Transverse colon (tissue), 4 donors: ENCODE measurements at regions not wholly inside any gene's neighbourhood (a gene's known extent, or its start where the extent isn't known, plus 50 kb on each side); places are given as distances from the start of the nearest gene placed in this dataset.
"Not testable (repeated sequence)": the region's sequence is repeated elsewhere in the genome, so short reads cannot be mapped to it uniquely, and the experiment has no call there.

ENCODE experiments used
- DNase-seq: peaks from one replicate; pipeline ENCODE4 v3.0.0-alpha.2; 2019
- H3K27ac ChIP-seq, 4 donors: fragments of 200-600 bp; sonication (generic); 2 replicates each; pipeline ENCODE4 v1.5.1; 2016 to 2018; ENCODE audit warnings: inconsistent platforms in 4 of 4
- H3K27me3 ChIP-seq: fragments of 200-600 bp; sonication (generic); 2 replicates; pipeline ENCODE4 v1.5.1; 2017; ENCODE audit warnings: inconsistent platforms
- H3K36me3 ChIP-seq, 4 donors: fragments of 200-600 bp; sonication (generic); 2 replicates each; pipeline ENCODE4 v1.5.1; 2017 to 2019; ENCODE audit warnings: inconsistent platforms in 4 of 4
- H3K4me1 ChIP-seq, 4 donors: fragments of 200-600 bp; sonication (generic); 2 replicates each; pipeline ENCODE4 v1.5.1; 2017 to 2020; ENCODE audit warnings: inconsistent platforms in 4 of 4
- H3K4me3 ChIP-seq, 4 donors: fragments of 200-600 bp; sonication (generic); 1 replicate in 1 of 4; 2 replicates in 3 of 4; pipeline versions ENCODE4 v1.5.1 to v1.6.1; 2017 to 2019; ENCODE audit warnings: inconsistent platforms in 4 of 4
- H3K9me3 ChIP-seq, 2 donors: fragments of 200-600 bp; sonication (generic); 2 replicates each; pipeline ENCODE4 v1.5.1; 2017 to 2019; ENCODE audit warnings: inconsistent platforms in 2 of 2
- EP300 ChIP-seq: sonication (generic); formaldehyde crosslinking; IDR thresholded peaks from one replicate; pipeline ENCODE4 v1.6.1; 2017; ENCODE audit warnings: antibody characterized with exemption, low read depth
- POLR2A ChIP-seq: fragments of 450-650 bp; IDR thresholded peaks from one replicate; pipeline ENCODE4 v1.6.1; 2016; ENCODE audit warnings: antibody characterized with exemption, mild to moderate bottlenecking, moderate library complexity
- POLR2AphosphoS5 ChIP-seq, 3 donors: sonication (generic); formaldehyde crosslinking; IDR thresholded peaks; one replicate each; pipeline ENCODE4 v1.6.1; 2016; ENCODE audit warnings: antibody characterized with exemption in 3 of 3
- WGBS, 2 donors: methylation state at CpG; one replicate each; pipeline ENCODE4 v1.1.5; 2018; ENCODE audit warnings: low coverage in 1 of 2; 5-methylcytosine and 5-hydroxymethylcytosine counted together
- in situ Hi-C, 4 donors: fragments of 200-750 bp; cut with MboI; loops; one replicate each; pipeline versions ENCODE4 v1.15.0 to v1.15.1; 2017; ENCODE audit warnings: low sequenced_read_pairs in 3 of 4, low pct_ligation_motif_present in 1 of 4, low pct_unique_long_range_greater_than_20kb in 1 of 4
- intact Hi-C: fragments of 100-400 bp; cut with DNase I; formaldehyde crosslinking; loops from one replicate; pipeline ENCODE4 v1.15.1; 2023; ENCODE audit warnings: low total_unique reads
- TF ChIP-seq, protein P1 (sequence below), 5 experiments: fragments of 200-600 bp in 3 of 5; fragments of 450-650 bp in 2 of 5; sonication (generic) in 3 of 5; IDR thresholded peaks; 1 replicate in 2 of 5; 2 replicates in 3 of 5; pipeline ENCODE4 v1.5.1; 2016 to 2017; ENCODE audit warnings: antibody characterized with exemption in 5 of 5, inconsistent platforms in 3 of 5, mild to moderate bottlenecking in 2 of 5, moderate library complexity in 1 of 5

GRCh38 chr15:44859088-44859487 is 97.4 kb upstream of the TERB2 start:
- H3K4me3 ChIP-seq, H3K27ac ChIP-seq, H3K36me3 ChIP-seq, H3K9me3 ChIP-seq, DNase-seq, intact Hi-C loops, H3K27me3 ChIP-seq, H3K4me1 ChIP-seq: not testable (repeated sequence)
- in situ Hi-C loops = loop anchor here in 1 of 4 donors (25.0 kb wide), 1 partner anchor 178 kb away; no protein-coding TSS in a partner anchor
- 91% methylated on average over 2 of the region's 2 CpGs; no CpG with 5 or more reads in 1 of the 2 donors for WGBS, 2 donors

DNA sequence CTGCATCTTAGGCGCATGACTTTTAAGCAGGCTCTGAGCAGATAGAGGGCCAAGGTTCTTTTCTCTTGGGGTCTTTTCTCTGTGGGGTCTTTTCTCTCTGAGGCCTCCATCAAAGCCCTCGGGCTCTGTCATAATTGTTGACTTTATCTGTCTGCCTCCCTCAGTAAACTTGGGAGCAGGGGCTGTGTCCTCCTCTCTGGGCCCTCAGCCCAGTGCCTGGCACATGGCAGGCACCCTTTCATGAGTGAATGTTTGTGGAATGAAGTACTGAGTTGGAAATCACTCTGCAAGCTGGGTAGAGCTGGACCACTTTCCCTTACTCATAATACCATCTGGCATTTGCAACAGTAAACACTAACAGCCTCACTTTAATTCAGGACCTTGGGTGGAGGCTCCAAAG is 96.3 kb upstream of the TERB2 start:
- H3K9me3 ChIP-seq, DNase-seq, H3K4me3 ChIP-seq, H3K36me3 ChIP-seq, intact Hi-C loops, H3K4me1 ChIP-seq, H3K27me3 ChIP-seq, H3K27ac ChIP-seq: not testable (repeated sequence)
- in situ Hi-C loops = loop anchor here in 1 of 4 donors (25.0 kb wide), 1 partner anchor 177 kb away; no protein-coding TSS in a partner anchor
- WGBS, 2 donors = 83 to 88% methylated on average over 1 to 2 of the region's 2 CpGs

- intact Hi-C loops = no loop called here
- in situ Hi-C loops = loop anchor here in 1 of 4 donors (25.0 kb wide), 1 partner anchor 176 kb away; no protein-coding TSS in a partner anchor
Observed at GRCh38 chr15:44861439-44861910, 95.0 kb upstream of the TERB2 start.

GRCh38 chr15:44861917-44862316 is 94.6 kb upstream of the TERB2 start:
- peaks cover 0 to 3% of the 10 kb centered on the region in 2 donors for H3K9me3 ChIP-seq
- TF ChIP-seq POLR2A (no peak), POLR2AphosphoS5 (IDR thresholded peaks at IDR 0.05) (no peak), EP300 (no peak)
- TF ChIP-seq, protein P1, sequence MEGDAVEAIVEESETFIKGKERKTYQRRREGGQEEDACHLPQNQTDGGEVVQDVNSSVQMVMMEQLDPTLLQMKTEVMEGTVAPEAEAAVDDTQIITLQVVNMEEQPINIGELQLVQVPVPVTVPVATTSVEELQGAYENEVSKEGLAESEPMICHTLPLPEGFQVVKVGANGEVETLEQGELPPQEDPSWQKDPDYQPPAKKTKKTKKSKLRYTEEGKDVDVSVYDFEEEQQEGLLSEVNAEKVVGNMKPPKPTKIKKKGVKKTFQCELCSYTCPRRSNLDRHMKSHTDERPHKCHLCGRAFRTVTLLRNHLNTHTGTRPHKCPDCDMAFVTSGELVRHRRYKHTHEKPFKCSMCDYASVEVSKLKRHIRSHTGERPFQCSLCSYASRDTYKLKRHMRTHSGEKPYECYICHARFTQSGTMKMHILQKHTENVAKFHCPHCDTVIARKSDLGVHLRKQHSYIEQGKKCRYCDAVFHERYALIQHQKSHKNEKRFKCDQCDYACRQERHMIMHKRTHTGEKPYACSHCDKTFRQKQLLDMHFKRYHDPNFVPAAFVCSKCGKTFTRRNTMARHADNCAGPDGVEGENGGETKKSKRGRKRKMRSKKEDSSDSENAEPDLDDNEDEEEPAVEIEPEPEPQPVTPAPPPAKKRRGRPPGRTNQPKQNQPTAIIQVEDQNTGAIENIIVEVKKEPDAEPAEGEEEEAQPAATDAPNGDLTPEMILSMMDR (IDR thresholded peaks at IDR 0.05) = no peak
- DNase-seq = no peak
- intact Hi-C loops = no loop called here
- no peak overlapping the region for H3K4me3 ChIP-seq
- no peaks in the 10 kb centered on the region for H3K4me1 ChIP-seq
- H3K27ac ChIP-seq = no peak overlapping the region
- no peaks in the 10 kb centered on the region for H3K36me3 ChIP-seq
- WGBS, 2 donors = 92% methylated on average over 6 of the region's 6 CpGs; no CpG with 5 or more reads in 1 of the 2 donors
- H3K27me3 ChIP-seq = no peaks in the 10 kb centered on the region
- in situ Hi-C loops = loop anchor here in 1 of 4 donors (25.0 kb wide), 1 partner anchor 175 kb away; no protein-coding TSS in a partner anchor

More at GRCh38 chr15:44861439-44861910, 95.0 kb upstream of the TERB2 start:
- Histone ChIP-seq H3K27me3 (no peaks in the 10 kb centered on the region), H3K4me3 (no peak overlapping the region), H3K27ac (no peak overlapping the region), H3K9me3 (peaks cover 0 to 3% of the 10 kb centered on the region in 2 donors), H3K36me3 (no peaks in the 10 kb centered on the region), H3K4me1 (no peaks in the 10 kb centered on the region)
- no peak for TF ChIP-seq POLR2A
- TF ChIP-seq, protein P1 (IDR thresholded peaks at IDR 0.05) = no peak
- no peak for TF ChIP-seq EP300
- TF ChIP-seq POLR2AphosphoS5 (IDR thresholded peaks at IDR 0.05) = no peak
- DNase-seq = no peak
- WGBS, 2 donors = 98% methylated on average over 14 of the region's 14 CpGs; no CpG with 5 or more reads in 1 of the 2 donors

DNA sequence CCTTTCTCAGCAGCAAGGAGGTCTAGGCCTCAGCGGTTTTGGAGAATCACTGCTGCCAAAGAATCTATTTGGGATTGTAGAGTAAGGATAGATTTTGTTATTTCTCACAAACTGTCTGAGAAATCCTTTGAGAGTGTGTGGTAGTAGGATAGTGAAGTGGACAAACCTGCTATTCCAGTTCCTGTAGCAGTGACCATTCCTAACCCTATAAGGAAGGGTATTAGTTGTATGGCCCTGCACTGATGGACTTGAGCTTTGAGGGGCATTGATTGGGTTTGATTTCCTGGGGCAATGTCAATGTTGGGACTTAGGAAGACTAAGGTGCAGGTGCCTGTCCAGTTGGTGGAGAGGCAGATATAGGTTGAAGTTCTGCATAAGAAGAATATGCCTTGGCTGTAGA is 93.6 kb upstream of the TERB2 start:
- H3K36me3 ChIP-seq, H3K9me3 ChIP-seq, H3K27ac ChIP-seq, DNase-seq, H3K27me3 ChIP-seq, intact Hi-C loops, H3K4me1 ChIP-seq, H3K4me3 ChIP-seq: not testable (repeated sequence)
- in situ Hi-C loops = loop anchor here in 1 of 4 donors (25.0 kb wide), 1 partner anchor 174 kb away; no protein-coding TSS in a partner anchor
- 69% methylated on average over 1 of the region's 1 CpG; no CpG with 5 or more reads in 1 of the 2 donors for whole genome bisulfite sequencing, 2 donors

DNA sequence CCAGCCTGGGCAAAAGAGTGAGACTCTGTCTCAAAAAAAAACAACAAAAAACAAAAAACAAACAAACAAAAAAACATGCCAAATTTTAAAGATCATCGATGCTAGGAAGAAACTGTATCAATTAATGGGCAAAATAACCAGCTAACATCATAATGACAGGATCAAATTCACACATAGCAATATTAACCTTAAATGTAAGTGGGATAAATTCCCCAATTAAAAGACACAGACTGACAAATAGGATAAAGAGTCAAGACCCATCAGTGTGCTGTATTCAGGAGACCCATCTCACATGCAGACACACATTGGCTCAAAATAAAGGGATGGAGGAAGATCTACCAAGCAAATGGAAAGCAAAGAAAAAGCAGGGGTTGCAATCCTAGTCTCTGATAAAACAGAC is 88.4 kb upstream of the TERB2 start:
- WGBS, 2 donors = 71 to 100% methylated on average over 1 of the region's 1 CpG
- H3K9me3 ChIP-seq, DNase-seq, H3K4me1 ChIP-seq, H3K27ac ChIP-seq, H3K4me3 ChIP-seq, H3K27me3 ChIP-seq, H3K36me3 ChIP-seq, intact Hi-C loops: not testable (repeated sequence)
- in situ Hi-C loops = loop anchor here in 1 of 4 donors (25.0 kb wide), 1 partner anchor 169 kb away; no protein-coding TSS in a partner anchor

DNA sequence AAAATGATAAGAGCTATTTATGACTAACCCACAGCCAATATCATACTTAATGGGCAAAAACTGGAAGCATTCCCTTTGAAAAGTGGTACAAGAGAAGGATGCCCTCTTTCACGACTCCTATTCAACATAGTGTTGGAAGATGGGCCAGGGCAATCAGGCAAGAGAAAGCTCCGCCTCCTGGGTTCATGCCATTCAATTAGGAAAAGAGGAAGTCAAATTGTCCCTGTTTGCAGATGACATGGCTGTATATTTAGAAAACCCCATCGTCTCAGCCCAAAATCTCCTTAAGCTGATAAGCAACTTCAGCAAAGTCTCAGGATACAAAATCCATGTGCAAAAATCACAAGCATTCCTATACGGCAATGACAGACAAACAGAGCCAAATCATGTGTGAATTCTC is 86.4 kb upstream of the TERB2 start:
- H3K4me3 ChIP-seq, H3K36me3 ChIP-seq, intact Hi-C loops, H3K27me3 ChIP-seq, H3K27ac ChIP-seq, H3K4me1 ChIP-seq, H3K9me3 ChIP-seq, DNase-seq: not testable (repeated sequence)
- in situ Hi-C loops = loop anchor here in 1 of 4 donors (25.0 kb wide), 1 partner anchor 167 kb away; no protein-coding TSS in a partner anchor
- WGBS, 2 donors = 69 to 77% methylated on average over 2 to 4 of the region's 4 CpGs
